ENCODE measurements at regions not wholly inside any gene's neighbourhood (a gene's known extent, or its start where the extent isn't known, plus 50 kb on each side); places are given as distances from the start of the nearest gene placed in this dataset.

DNA sequence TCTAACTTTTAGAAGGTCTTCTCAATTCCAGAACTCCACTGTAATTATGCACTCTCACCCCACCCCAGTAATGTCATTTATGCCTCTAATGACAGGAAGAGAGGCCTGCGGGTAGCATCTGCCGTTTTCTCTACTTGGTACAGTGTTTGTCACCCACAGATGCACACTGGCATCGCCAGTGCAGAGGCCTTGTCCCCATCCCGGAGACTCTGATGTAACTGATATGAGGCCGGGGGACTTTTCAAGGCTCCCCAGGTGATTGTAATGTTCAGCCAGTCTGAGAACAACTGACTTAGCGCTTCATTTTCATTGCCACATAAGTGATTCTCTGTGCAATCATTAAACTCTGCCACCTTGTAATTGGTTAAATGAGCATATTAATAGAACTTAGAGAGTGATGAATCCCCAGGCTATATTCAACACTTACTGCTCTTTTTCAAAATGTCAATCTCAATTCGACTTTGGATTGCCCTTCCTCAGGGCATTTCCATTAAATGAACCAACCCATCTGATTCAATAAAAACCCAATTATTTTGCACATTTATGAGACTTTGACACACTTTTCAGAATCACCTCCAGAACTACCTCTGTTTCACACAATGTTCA lies 113.2 kb downstream of the HERPUD2 start:
- DNase-seq: no peak

DNA sequence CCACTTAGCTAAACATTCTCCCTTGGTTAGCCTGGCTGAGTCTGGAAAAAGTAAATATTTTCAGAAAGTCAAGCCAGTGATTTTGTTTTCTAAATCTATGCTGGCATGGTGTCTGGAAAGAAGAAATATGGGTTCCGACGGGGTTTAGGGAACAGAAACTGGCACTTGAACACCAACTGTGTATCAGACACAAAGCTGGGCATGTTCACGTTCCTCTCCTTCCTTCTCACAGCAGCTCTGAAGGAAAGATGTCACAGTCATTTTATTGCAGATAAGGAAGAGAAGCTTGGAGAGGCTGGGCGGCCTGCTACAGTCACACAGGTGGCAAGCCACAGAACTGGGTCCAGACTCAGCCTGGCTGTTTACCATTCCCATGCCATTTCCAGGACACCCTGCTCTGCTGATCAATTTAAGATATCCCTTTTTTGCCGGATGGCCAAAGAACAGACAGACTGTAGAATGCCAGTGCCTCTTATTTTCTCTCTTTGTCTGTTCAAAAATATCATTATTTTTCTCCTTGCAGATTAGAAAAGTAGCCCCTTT lies 118.8 kb downstream of the HERPUD2 start:
- no peak for DNase-seq

DNA sequence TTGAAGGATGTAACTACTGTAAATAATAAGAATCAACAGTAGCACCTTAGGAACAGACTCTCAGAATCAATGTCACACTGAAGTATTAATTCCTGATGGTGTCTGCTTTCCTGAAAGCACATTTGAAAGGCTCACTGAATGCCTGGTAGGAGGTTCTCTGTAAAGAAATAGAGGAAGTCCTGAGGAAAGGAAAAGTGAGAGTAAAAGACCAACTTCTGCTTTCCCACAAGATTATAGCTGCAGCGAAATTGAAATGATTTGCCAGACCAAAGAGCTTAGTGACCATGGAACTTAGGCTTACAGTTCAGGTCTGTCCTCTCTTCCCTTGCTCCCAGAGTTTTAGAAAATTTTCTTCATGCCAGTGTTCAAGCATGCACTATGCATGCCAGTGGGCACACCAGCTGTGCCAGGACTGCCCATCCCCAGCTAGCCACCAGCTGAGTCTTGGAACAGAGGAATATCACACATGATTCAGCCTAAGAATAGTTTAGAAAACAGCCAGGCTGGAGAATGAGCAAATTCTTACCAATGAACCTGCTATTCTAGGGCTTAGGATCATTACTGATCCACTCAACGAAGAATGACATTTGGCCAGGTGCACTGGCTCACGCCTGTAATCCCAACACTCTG lies 123.2 kb downstream of the HERPUD2 start:
- no peak for DNase-seq

DNA sequence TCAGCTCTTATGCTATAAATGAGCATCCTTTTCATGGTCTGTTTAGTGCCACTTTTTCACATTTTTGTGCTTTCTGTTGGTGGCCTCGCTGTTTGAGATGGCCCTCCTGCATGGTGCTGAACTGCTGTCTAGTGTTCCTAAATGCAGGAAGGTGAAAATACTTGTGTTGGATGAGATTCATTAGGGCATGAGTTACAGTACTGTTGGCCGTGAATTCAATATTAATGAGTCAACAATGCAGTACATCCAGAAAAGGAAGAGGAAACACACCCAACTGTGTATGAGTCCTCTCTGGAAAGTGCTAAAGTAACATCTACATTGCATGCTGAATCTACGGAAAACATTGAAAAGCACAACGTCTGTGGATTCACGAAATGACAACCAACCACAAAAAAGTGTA lies 124.0 kb downstream of the HERPUD2 start:
- DNase-seq: no peak

DNA sequence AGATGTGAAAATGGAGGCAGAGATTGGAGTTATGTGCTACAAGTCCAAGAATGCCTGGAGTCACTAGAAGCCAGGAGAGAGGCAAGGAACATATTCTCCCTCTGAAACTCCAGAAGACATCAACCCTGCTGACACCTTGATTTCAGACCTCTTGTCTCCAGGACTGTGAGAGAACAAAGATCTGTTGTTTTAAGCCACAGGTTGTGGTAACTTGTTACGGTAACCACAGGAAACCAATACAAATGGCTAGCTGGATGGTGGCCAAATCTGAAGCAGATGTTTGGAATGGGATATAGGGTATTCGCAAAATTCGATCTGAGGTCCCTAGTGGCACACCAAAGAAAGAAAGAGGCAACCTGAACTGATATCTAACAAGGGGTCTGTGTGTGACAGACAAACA lies 129.0 kb downstream of the HERPUD2 start:
- no peak for DNase-seq

DNA sequence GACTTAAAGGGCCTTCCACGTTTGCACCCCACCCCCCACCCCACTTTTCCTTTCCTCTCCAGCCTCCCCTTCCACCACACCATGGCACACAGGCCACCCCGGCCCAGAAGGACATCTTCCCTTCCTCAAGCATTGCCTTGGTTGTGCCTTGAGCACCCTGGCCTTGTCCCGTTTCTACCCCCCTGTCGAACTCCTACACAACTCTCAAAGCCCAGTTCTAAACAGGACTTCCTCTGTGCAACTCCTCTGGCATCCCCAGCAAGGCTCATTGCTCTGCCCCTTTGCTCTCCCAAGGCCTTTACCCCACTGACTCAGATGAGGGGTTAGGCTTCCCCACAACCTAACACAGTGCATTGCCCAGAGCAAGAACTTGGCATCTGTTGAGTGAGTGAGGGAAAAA lies 136.1 kb downstream of the HERPUD2 start:
- DNase-seq: no peak

DNA sequence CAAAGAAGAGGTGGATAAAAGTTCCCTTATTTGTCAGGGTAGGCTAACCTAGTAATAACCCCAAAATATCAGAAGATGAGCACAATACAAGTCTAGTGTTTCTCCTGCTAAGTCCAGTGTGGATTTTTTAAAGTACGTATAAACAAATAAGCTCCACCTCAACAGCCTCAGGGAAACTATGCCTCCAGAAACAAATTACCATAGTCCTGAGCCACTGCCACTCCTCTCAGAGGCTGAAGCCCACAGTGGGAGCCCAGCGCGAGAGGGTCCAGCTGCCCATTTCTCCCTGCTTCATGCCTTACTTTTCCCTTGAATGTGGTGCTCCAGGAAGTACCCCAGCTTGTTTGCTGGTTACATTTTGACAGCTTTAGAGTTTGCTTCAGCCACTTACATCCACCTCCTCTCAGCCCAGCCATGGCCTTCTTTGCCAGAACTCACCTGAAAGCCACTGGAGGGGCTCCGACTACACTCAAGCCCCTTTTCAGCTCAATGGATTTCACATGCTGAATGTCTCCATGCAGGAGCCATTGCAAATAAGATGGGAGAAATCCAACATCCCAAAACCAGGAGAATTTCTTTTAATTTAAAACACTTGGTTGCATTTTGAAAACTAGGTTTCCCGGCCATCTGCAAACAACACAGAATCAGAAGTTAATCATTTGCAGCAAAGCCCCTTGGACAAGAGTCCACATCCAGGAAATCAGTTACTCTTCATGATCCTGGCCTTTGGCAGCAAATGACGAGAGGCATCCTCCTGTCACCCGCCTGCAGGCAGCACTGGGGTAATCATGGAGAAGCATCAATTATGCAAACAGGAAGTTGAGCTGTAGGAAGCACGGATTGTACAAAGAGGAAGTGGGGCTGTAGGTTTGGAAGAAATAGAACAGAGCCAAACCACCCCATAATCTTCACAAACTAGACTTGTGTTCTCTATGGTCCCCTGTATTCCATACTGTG lies 138.1 kb downstream of the HERPUD2 start:
- no peak for DNase-seq

DNA sequence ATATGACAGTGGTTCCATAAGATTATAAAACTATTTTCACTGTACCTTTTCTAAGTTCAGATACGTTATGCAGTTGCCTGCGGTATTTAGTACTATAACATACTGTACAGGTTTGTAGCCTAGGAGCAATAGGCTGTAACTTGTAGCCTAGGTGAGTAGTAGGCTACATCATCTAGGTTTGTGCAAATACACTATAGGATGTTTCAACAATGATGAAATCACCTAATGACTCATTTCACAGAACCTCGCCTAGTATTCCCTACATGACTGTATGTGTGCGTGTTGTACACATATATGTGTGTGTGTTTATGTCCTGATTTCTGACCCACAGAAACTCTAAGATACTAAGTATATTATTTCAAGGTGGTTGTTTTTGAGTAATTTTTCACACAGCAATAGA lies 139.0 kb downstream of the HERPUD2 start:
- DNase-seq: no peak

DNA sequence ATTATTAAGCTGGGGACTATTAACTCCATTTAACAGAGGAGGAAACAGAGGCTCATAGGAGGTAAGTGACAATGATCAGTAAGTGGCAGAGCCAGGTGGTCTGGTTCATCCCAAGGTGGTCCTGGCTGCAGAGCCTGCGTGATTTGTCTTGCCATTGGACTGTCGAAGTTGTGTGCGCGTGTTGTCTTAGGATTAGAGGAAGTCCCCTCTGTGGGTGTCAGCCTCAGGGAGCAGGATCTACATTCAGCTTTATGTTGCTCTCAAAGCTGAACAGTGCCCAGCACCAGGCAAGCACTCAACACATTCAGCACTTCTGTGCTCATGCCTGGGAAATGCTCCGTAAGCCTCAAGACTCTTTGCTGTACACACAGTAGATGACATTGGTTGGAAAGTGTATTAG lies 139.5 kb downstream of the HERPUD2 start:
- DNase-seq: no peak

DNA sequence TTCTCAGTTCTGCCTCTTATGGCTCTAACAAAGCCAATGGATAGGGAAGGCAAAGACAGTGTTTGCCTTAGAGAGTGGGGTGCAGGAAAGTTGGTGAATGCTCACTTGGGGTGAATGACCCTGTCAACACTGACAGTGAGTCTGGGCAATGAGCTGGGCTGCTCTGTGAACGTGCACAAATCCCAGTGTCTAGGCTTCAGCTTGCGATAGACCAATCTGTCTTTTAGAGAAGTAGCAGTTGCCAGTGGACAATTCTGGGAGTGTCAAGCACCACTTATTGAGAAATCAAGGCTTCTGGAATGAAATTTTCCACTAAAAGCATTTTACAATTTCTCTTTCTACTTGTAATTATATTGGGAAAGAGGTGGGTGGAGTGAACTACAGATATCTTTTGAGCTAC lies 141.4 kb downstream of the HERPUD2 start:
- DNase-seq: no peak

DNA sequence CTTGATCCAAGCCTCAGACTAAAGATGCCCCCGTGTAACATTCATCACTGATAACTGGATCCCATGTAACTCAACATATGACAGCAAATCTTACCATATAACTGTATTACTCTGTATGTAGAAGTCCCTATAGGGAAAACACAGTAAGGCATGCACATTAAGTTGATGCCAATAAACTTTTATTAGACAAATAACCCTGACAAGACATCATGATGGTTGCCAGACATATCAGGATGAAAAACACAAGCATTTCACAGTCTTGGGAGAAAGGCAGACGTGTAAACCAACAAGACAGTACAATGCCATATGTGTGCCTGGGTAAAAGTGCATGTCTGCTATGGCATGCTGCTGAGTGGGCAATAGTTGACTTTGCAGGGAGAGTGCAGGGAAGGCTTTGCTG lies 142.2 kb downstream of the HERPUD2 start:
- DNase-seq: no peak

DNA sequence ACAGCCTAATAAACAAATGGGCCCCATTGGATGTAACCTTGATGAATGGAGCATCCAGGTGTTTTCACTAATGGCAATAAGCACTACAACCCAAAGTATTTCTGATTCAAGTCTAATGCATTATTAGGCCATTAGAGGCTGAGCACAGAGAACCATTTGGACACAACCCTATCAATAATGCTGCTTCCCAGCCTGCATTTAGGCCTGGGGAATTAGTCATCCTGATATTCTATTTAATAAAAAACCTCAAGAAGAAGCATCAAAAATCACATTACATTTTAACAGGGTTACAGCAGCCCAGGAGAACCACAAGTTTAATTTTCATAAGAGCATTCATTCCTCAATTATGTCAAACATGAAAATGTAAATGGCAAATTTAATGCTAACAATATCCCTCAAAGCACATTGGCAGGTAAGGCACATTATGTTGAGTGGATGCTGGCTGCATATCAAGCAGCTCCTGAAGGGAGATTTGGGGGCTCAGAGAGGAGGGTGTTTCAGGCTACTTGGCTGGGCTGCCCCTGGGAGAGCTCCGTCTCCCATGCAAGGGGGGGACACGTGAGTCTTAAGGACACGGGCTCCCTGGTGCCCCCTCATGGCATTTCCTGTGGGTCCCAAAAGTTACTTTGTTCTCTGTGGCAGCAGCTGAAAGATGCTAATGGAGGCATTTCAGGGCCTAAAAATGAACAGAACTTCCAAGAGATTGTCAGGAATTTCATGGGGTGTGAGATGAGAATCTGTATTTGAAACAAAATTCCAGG lies 143.4 kb downstream of the HERPUD2 start:
- DNase-seq: no peak

DNA sequence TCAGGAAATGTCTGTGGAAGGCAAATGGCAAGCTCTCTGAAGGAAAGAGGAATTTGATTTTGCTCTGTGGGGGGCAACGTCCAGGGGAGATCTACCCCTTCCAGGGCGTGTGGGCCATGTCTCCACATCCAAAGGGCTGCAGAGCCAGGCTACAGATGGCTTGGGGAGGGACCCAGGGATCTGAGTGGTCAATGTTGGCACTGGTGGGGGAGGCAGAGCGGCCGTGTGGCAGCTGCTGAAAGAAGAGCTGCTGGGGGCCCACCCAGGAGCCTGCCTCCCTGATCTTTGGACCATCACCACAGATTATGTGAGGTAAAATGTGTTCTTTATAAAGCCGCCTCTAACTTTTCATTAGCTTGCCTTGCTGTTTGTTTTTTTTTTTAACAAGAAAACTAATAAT lies 144.1 kb downstream of the HERPUD2 start:
- DNase-seq: no peak

DNA sequence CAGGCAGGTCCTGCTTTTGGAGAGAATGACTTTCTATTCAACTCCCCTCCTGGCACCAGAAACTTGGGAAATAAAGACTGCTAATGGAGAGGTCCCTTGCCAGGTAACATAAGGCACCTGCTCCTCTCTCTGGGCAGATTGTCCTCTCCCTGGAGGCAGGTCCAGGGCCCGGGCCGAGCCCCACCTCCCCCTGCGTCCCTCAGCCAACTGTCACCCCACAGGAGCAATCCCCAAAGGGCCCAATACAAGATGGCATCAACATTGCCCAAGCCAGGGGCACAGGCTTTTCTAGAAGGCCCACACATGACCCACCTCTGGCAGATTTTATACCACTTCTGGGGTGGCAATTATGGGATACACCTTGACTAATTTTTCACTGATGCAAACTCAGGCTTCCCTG lies 145.2 kb downstream of the HERPUD2 start:
- no peak for DNase-seq

DNA sequence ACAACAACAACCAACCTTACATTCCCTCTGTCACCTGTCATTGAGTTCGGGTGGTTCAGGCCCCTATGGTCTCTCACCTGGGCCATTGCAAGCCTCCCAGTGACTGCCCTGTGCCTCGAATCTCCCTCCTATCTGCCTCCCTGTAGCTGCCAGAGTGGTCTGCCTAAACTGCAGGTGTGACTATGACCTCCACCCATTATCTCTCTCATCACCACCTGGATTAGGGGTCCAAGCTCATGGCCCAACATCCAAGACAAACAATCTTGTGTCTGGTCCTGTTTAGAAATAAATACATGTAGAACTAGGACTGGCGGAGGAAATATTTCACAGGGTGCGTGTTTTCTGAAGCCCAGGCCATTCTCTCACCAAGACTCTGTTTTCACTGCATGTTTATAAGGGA lies 146.6 kb downstream of the HERPUD2 start:
- DNase-seq: no peak

DNA sequence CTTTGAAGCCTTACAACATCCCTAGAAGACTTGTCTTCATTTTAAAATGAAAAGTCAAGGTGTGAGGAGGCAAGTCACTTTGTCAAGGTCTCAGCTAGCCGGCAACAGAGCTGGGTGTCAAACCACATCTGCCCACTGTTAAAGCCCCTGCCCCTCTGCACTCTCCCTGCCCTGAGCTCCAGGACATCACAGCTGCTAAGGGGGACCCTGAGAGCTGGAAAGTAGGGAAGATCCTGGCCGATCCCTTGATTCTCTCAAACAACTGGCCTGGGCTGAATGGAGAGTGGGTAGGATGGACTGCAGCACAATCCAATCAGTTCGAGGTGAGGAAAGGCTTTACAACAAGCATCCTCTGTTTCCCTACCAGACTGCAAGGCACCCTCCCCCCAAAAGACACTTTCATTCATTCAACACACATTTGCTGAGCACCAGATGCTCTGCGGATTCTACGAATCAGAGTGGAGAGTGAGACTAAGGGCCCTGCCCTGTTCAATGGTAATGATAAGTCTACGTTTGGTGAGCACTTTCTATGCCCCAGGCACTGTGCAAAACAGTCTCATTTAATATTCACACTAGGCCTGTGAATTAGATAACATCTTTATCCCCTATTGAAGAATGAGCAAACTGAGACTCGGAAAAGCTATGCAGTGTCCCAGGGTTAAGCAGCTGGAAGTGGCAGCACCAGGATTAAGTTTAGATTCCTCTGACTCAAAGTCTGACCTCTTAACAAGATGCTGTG lies 148.1 kb downstream of the HERPUD2 start:
- no peak for DNase-seq

DNA sequence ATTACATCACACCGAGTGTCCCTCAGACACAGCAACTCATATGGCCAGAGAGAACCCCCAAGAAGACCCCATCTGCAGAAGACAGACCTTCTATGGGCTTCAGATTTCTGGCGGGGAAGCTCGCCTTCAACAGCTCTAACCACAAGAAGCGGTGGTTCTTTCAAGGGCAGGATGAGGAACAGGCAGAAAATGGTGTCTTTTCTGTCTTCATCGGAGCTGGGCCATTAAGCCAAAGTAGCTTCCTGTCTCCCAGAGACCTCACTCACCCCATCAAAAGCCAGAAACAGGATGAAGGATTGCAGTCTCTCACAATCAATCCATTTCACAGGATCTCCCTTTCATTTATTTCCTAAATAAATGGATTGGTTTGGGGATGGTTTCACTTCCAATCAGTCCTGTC lies 149.1 kb downstream of the HERPUD2 start:
- no peak for DNase-seq

DNA sequence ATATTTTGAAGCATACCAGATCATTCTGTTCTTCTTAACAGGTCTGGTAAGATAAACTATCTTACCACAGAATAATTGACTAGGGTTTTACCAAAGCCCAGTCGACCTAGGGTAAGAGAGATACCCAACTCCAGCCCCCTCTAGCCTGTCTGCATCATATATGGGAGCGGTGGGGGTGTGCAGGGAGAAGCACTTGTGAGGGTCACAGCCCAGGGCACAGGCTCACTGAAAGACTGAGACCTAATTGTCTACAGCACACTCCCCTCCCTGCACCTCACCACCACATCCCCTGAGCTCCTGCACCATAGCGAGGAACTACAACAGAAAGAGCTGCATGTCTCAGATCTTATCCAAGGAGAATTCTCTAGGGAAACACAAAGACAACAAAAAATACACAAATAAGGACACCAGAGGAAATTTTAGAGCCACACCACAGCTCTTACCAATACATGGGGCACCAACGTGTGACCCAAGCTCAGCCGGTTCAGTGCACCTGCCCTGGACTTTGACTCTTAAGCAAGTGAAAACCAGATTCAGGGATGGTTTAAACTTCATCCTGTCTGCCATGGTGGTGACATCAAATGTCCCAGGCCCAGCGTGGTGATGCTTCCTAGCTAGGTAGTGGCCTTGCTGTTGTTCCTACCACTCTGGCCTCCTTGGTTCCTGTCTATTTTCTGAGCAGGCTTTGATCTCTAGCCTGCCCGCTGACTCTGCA lies 150.8 kb downstream of the HERPUD2 start:
- no peak for DNase-seq

DNA sequence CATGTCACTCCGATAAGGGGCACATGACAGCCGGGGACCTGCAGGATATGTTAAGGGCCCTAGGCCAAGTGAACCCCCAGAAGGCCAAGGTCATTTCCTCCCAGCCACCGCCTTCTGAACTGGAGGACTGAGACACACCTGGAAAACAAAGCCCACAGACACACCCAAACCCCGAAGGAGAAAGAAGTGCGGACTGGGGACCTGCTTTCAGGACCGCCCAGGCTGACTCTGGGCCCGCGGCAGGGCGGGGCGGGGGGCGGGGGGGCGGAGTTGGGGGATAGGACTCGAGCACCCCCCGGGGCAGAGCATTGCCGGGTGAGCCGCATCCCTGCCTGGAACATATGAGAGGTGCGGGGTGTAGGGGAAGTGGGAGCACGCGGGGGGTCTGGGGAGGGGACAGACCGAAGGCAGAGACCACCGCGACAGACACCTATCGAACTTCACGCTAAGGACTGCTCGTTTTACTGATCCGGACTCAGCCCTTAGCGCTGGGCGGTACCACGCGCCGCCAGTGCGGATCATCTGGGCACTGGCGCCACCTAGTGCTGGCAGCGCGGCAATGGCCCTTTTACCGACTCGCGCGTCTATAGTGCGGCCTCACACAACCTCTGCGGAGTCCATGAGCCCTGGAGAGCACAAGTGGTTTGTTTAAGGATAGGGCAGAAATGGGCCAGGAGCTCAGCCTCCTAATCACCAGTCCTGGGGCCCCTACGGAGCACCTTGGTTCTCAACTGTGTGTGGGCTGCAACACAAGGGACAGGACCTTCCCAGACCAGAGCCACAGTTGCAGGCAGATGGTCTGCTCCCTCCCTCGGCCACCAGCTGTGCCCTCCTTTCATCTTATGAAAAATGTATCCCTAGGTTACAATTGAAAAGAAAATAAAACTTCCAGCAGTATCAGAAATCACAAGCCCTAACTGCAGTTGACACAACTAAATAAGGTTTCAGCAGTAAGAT lies 157.6 kb downstream of the HERPUD2 start:
- no peak for DNase-seq

DNA sequence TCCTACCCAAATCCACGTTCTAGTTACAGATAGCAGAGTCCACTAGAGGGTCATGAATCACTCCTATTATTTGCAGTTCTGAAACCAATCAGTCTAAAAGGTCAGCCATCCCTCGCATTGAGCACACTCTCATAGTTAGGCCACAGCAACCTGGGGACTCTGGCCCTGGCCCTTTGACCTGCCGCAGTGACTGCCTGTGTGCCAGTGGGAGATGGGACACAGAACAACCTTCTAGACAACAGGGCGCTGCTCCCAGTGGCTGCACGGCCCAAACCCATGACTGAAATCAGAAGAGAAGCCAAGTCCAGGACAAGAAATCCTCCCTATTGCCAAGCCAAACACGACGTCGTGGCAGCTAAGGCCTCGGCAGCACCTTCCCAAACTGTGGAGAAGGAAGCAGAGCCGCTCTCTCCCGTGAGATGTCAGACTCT lies 158.5 kb downstream of the HERPUD2 start:
- DNase-seq: no peak
